ENCODE measurements at regions not wholly inside any gene's neighbourhood (a gene's known extent, or its start where the extent isn't known, plus 50 kb on each side); places are given as distances from the start of the nearest gene placed in this dataset.

GRCh38 chr12:58761308-58761707 is 159.0 kb downstream of the LRIG3 start:
- TF ChIP-seq, protein P1, sequence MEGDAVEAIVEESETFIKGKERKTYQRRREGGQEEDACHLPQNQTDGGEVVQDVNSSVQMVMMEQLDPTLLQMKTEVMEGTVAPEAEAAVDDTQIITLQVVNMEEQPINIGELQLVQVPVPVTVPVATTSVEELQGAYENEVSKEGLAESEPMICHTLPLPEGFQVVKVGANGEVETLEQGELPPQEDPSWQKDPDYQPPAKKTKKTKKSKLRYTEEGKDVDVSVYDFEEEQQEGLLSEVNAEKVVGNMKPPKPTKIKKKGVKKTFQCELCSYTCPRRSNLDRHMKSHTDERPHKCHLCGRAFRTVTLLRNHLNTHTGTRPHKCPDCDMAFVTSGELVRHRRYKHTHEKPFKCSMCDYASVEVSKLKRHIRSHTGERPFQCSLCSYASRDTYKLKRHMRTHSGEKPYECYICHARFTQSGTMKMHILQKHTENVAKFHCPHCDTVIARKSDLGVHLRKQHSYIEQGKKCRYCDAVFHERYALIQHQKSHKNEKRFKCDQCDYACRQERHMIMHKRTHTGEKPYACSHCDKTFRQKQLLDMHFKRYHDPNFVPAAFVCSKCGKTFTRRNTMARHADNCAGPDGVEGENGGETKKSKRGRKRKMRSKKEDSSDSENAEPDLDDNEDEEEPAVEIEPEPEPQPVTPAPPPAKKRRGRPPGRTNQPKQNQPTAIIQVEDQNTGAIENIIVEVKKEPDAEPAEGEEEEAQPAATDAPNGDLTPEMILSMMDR (IDR thresholded peaks at IDR 0.05), result no peak
- peaks cover 17% of the 10 kb centered on the region for H3K9me3 Mint-ChIP-seq (ENCODE audit: unreplicated experiment)
- peaks cover 72% of the 10 kb centered on the region for H3K4me1 Mint-ChIP-seq (ENCODE audit: unreplicated experiment)
- no peaks in the 10 kb centered on the region for H3K27me3 Mint-ChIP-seq (ENCODE audit: unreplicated experiment)
- no peak overlapping the region for H3K4me3 Mint-ChIP-seq (ENCODE audit: unreplicated experiment)
- DNase-seq (ENCODE audit: extremely low spot score, unreplicated experiment), result no peak
- H3K36me3 Mint-ChIP-seq (ENCODE audit: unreplicated experiment), result peaks cover 2% of the 10 kb centered on the region
- no peak overlapping the region for H3K27ac Mint-ChIP-seq (ENCODE audit: unreplicated experiment)

GRCh38 chr12:58764100-58764953 is 156.0 kb downstream of the LRIG3 start:
- Mint-ChIP-seq H3K4me3 (ENCODE audit: unreplicated experiment) (no peak overlapping the region), H3K27me3 (ENCODE audit: unreplicated experiment) (no peaks in the 10 kb centered on the region), H3K36me3 (ENCODE audit: unreplicated experiment) (peaks cover 11% of the 10 kb centered on the region), H3K27ac (ENCODE audit: unreplicated experiment) (peak overlapping the region; percentile 92), H3K4me1 (ENCODE audit: unreplicated experiment) (peaks cover 60% of the 10 kb centered on the region), H3K9me3 (ENCODE audit: unreplicated experiment) (peaks cover 16% of the 10 kb centered on the region)
- no peak for DNase-seq (ENCODE audit: extremely low spot score, unreplicated experiment)
- TF ChIP-seq, protein P1 (IDR thresholded peaks at IDR 0.05), result no peak

DNA sequence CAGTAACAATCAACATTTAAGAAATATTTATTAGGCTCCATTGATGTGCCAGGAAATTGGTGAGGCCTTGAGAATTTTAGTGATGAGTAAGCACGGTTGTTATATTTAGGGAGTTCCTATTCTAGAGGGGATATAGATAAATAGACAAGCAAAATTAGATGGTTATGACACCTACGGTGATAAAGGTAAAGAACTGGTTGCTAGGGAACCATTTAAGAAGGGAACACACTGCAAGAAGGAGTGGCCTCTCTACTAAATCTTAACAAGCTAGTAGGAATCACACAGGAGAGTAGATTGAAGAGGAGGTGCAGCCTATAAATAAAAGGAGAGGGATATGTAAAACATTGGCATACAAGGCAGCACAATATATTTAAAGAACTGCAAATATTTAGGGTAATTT is 155.2 kb downstream of the LRIG3 start:
- H3K36me3 Mint-ChIP-seq (ENCODE audit: unreplicated experiment), result peaks cover 11% of the 10 kb centered on the region
- no peak overlapping the region for H3K4me3 Mint-ChIP-seq (ENCODE audit: unreplicated experiment)
- peaks cover 15% of the 10 kb centered on the region for H3K9me3 Mint-ChIP-seq (ENCODE audit: unreplicated experiment)
- no peak for DNase-seq (ENCODE audit: extremely low spot score, unreplicated experiment)
- H3K4me1 Mint-ChIP-seq (ENCODE audit: unreplicated experiment), result peaks cover 54% of the 10 kb centered on the region
- peak overlapping the region; percentile 92 for H3K27ac Mint-ChIP-seq (ENCODE audit: unreplicated experiment)
- TF ChIP-seq, protein P1 (IDR thresholded peaks at IDR 0.05), result no peak
- H3K27me3 Mint-ChIP-seq (ENCODE audit: unreplicated experiment), result no peaks in the 10 kb centered on the region

DNA sequence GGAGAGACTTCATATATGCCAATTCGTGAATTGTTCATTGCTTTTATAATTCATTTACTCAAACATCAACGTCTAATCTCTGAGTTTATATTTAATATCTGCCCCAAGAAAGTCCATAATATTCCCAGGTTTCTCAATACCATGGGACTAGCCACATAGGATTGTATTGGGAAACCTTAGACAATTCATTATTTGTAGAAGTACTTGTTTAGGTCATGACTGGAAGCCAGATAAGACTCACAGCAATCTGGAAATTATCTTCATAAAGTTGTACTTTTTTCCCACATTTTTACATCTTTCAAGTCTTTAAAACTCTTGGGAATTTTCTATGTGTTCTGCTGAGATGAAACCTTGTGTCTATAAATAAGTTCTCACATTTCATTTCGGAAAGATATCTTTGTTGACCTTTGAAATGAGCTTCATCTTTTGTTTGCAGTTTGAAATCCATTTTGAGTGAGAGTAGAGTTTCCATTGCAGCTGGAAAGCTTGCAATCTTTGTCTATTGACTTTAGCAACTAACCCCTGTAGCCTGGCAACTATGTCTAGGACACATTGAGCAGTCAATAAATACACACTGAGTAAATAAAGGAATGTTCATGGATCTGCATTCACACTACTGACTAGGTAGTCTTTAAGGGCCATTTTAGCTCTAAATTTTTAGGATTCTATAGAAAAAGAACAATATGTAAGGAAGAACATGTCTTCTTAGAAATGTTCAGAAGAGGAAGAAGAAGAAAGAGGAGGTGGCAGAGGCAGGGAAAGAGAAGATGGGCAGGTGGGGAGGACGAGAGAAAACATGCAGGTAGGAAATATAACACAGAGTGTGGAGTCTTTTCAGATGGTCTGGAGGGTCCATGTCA is 154.4 kb downstream of the LRIG3 start:
- H3K9me3 Mint-ChIP-seq (ENCODE audit: unreplicated experiment), result peaks cover 15% of the 10 kb centered on the region
- no peak for DNase-seq (ENCODE audit: extremely low spot score, unreplicated experiment)
- no peak overlapping the region for H3K4me3 Mint-ChIP-seq (ENCODE audit: unreplicated experiment)
- peaks cover 46% of the 10 kb centered on the region for H3K4me1 Mint-ChIP-seq (ENCODE audit: unreplicated experiment)
- H3K27ac Mint-ChIP-seq (ENCODE audit: unreplicated experiment), result peak overlapping the region; percentile 85
- peaks cover 11% of the 10 kb centered on the region for H3K36me3 Mint-ChIP-seq (ENCODE audit: unreplicated experiment)
- TF ChIP-seq, protein P1 (IDR thresholded peaks at IDR 0.05), result no peak
- no peaks in the 10 kb centered on the region for H3K27me3 Mint-ChIP-seq (ENCODE audit: unreplicated experiment)

GRCh38 chr12:58766513-58766870 is 153.8 kb downstream of the LRIG3 start:
- Mint-ChIP-seq H3K4me1 (ENCODE audit: unreplicated experiment) (peaks cover 40% of the 10 kb centered on the region), H3K27me3 (ENCODE audit: unreplicated experiment) (no peaks in the 10 kb centered on the region), H3K4me3 (ENCODE audit: unreplicated experiment) (no peak overlapping the region), H3K9me3 (ENCODE audit: unreplicated experiment) (peaks cover 15% of the 10 kb centered on the region), H3K27ac (ENCODE audit: unreplicated experiment) (peak overlapping the region; percentile 85), H3K36me3 (ENCODE audit: unreplicated experiment) (peaks cover 11% of the 10 kb centered on the region)
- TF ChIP-seq, protein P1 (IDR thresholded peaks at IDR 0.05), result no peak
- no peak for DNase-seq (ENCODE audit: extremely low spot score, unreplicated experiment)

Data from osteocyte (in vitro differentiated cells).